Liver (tissue), 8 donors: ENCODE measurements at regions not wholly inside any gene's neighbourhood (a gene's known extent, or its start where the extent isn't known, plus 50 kb on each side); places are given as distances from the start of the nearest gene placed in this dataset.

ENCODE experiments used
- DNase-seq: peaks from one replicate; pipeline ENCODE4 v3.0.0-alpha.2; 2017; ENCODE audit warnings: low spot score
- H3K27ac ChIP-seq, 2 donors: one replicate each; pipeline ENCODE4 v1.7.0; 2013; ENCODE audit warnings: inconsistent platforms in 2 of 2, low read length in 2 of 2, control low read depth in 1 of 2, low read depth in 1 of 2, mild to moderate bottlenecking in 1 of 2
- H3K27me3 ChIP-seq, 4 donors: one replicate each; pipeline versions ENCODE4 v1.6.1 to v1.7.0; 2013; ENCODE audit warnings: low read length in 3 of 4, inconsistent platforms in 1 of 4, mild to moderate bottlenecking in 1 of 4, moderate library complexity in 1 of 4; ENCODE audit not compliant: control insufficient read depth in 4 of 4, insufficient read depth in 4 of 4
- H3K36me3 ChIP-seq, 4 donors: one replicate each; pipeline versions ENCODE4 v1.6.1 to v1.7.0; 2013; ENCODE audit warnings: low read length in 3 of 4, mild to moderate bottlenecking in 3 of 4, low read depth in 1 of 4, moderate library complexity in 1 of 4; ENCODE audit not compliant: control insufficient read depth in 4 of 4, insufficient read depth in 3 of 4
- H3K4me1 ChIP-seq, 4 donors: one replicate each; pipeline versions ENCODE4 v1.6.1 to v1.7.0; 2013; ENCODE audit warnings: low read length in 3 of 4, mild to moderate bottlenecking in 3 of 4, moderate library complexity in 1 of 4; ENCODE audit not compliant: control insufficient read depth in 4 of 4, insufficient read depth in 4 of 4
- H3K4me3 ChIP-seq, 3 donors: one replicate each; pipeline versions ENCODE4 v1.6.1 to v1.7.0; 2013; ENCODE audit warnings: low read length in 3 of 3, control low read depth in 1 of 3, low read depth in 1 of 3, mild to moderate bottlenecking in 1 of 3
- H3K9ac ChIP-seq, 2 donors: one replicate each; pipeline ENCODE4 v1.7.0; 2013; ENCODE audit warnings: low read length in 2 of 2, mild to moderate bottlenecking in 2 of 2, moderate library complexity in 2 of 2, control low read depth in 1 of 2, low read depth in 1 of 2
- H3K9me3 ChIP-seq, 4 donors: one replicate each; pipeline versions ENCODE4 v1.6.1 to v1.7.0; 2013; ENCODE audit warnings: low read length in 3 of 4; ENCODE audit not compliant: control insufficient read depth in 4 of 4
- EGR1 ChIP-seq, 2 donors: IDR thresholded peaks; 2 replicates each; pipeline ENCODE4 v1.6.1; 2016 to 2018; ENCODE audit warnings: antibody characterized with exemption in 2 of 2, low read depth in 2 of 2
- FOXA1 ChIP-seq: IDR thresholded peaks from 2 replicates; pipeline ENCODE4 v1.6.1; 2016; ENCODE audit warnings: antibody characterized with exemption
- FOXA2 ChIP-seq: IDR thresholded peaks from 2 replicates; pipeline ENCODE4 v1.6.1; 2016; ENCODE audit warnings: antibody characterized with exemption
- GABPA ChIP-seq, 2 donors: IDR thresholded peaks in 1 of 2; conservative IDR thresholded peaks in 1 of 2; 2 replicates each; pipeline ENCODE4 v1.6.1; 2016; ENCODE audit warnings: antibody characterized with exemption in 2 of 2, mild to moderate bottlenecking in 1 of 2, moderate library complexity in 1 of 2
- HNF4G ChIP-seq: IDR thresholded peaks from 2 replicates; pipeline ENCODE4 v1.6.1; 2016; ENCODE audit warnings: antibody characterized with exemption
- JUND ChIP-seq, 2 donors: IDR thresholded peaks; 2 replicates each; pipeline ENCODE4 v1.6.1; 2016; ENCODE audit warnings: antibody characterized with exemption in 2 of 2
- MAX ChIP-seq: IDR thresholded peaks from 2 replicates; pipeline ENCODE4 v1.6.1; 2016; ENCODE audit warnings: antibody characterized with exemption
- NR2F2 ChIP-seq: IDR thresholded peaks from 2 replicates; pipeline ENCODE4 v1.6.1; 2016; ENCODE audit warnings: antibody characterized with exemption
- RAD21 ChIP-seq, 2 donors: IDR thresholded peaks; 2 replicates each; pipeline ENCODE4 v1.6.1; 2016; ENCODE audit warnings: antibody characterized with exemption in 2 of 2, mild to moderate bottlenecking in 2 of 2
- RXRA ChIP-seq, 2 donors: IDR thresholded peaks; 2 replicates each; pipeline ENCODE4 v1.6.1; 2017 to 2018; ENCODE audit warnings: antibody characterized with exemption in 2 of 2, mild to moderate bottlenecking in 1 of 2
- YY1 ChIP-seq: IDR thresholded peaks from 2 replicates; pipeline ENCODE4 v1.6.1; 2016; ENCODE audit warnings: antibody characterized with exemption, mild to moderate bottlenecking
- WGBS: extraction: QIAGEN DNeasy Blood & Tissue Kit; methylation state at CpG from one replicate; pipeline ENCODE4 v1.1.7; 2013; 5-methylcytosine and 5-hydroxymethylcytosine counted together
- TF ChIP-seq, protein P1 (sequence below): IDR thresholded peaks from 2 replicates; pipeline ENCODE4 v1.6.1; 2016; ENCODE audit warnings: antibody characterized with exemption
- TF ChIP-seq, protein P2 (sequence below): fragments of 150-350 bp; IDR thresholded peaks from 2 replicates; pipeline ENCODE4 v1.5.1; 2017; ENCODE audit warnings: improper control_type of control experiment, low read depth, low read length; ENCODE audit not compliant: missing input control
- TF ChIP-seq, protein P3 (sequence below): IDR thresholded peaks from 2 replicates; pipeline ENCODE4 v1.6.1; 2016; ENCODE audit warnings: antibody characterized with exemption, mild to moderate bottlenecking
- TF ChIP-seq, protein P4 (sequence below): IDR thresholded peaks from 2 replicates; pipeline ENCODE4 v1.6.1; 2016; ENCODE audit warnings: antibody characterized with exemption
- donor health status: healthy.
- donor health status: healthy.
- donor health status: healthy.
- donor health status: healthy.
- donor health status: healthy.

GRCh38 chr2:180505203-180505602, 475.2 kb upstream of the UBE2E3 start:
- WGBS: 84% methylated on average over 1 of the region's 1 CpG
- no peaks in the 10 kb centered on the region for H3K36me3 ChIP-seq
- no peak overlapping the region for H3K9ac ChIP-seq
- no peak overlapping the region for H3K4me3 ChIP-seq
- no peak for TF ChIP-seq NR2F2
- TF ChIP-seq EGR1 (IDR thresholded peaks at IDR 0.05; ENCODE audit: low read depth in 2 of 2): no peak
- TF ChIP-seq FOXA2: no peak
- no peak for TF ChIP-seq FOXA1
- no peak for TF ChIP-seq HNF4G
- TF ChIP-seq, protein P1, sequence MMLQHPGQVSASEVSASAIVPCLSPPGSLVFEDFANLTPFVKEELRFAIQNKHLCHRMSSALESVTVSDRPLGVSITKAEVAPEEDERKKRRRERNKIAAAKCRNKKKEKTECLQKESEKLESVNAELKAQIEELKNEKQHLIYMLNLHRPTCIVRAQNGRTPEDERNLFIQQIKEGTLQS: no peak
- H3K9me3 ChIP-seq: no peaks in the 10 kb centered on the region
- H3K4me1 ChIP-seq: no peaks in the 10 kb centered on the region
- no peak for DNase-seq
- no peak overlapping the region for H3K27ac ChIP-seq
- no peaks in the 10 kb centered on the region for H3K27me3 ChIP-seq

- 77% methylated on average over 1 of the region's 1 CpG for WGBS
- no peaks in the 10 kb centered on the region for H3K27me3 ChIP-seq
- DNase-seq: no peak
- H3K4me1 ChIP-seq: no peaks in the 10 kb centered on the region
- H3K36me3 ChIP-seq: no peaks in the 10 kb centered on the region
- H3K9me3 ChIP-seq: no peaks in the 10 kb centered on the region
- no peak overlapping the region for H3K9ac ChIP-seq
- no peak overlapping the region for H3K27ac ChIP-seq
- H3K4me3 ChIP-seq: no peak overlapping the region
- TF ChIP-seq YY1 (no peak), FOXA1 (no peak), JUND (IDR thresholded peaks at IDR 0.05) (no peak), HNF4G (no peak), GABPA (IDR thresholded peaks at IDR 0.05 in 1 of 2, conservative IDR thresholded peaks at IDR 0.05 in 1 of 2) (no peak), EGR1 (IDR thresholded peaks at IDR 0.05; ENCODE audit: low read depth in 2 of 2) (no peak), MAX (no peak), RXRA (IDR thresholded peaks at IDR 0.05) (no peak), RAD21 (IDR thresholded peaks at IDR 0.05) (no peak)
- TF ChIP-seq, protein P2, sequence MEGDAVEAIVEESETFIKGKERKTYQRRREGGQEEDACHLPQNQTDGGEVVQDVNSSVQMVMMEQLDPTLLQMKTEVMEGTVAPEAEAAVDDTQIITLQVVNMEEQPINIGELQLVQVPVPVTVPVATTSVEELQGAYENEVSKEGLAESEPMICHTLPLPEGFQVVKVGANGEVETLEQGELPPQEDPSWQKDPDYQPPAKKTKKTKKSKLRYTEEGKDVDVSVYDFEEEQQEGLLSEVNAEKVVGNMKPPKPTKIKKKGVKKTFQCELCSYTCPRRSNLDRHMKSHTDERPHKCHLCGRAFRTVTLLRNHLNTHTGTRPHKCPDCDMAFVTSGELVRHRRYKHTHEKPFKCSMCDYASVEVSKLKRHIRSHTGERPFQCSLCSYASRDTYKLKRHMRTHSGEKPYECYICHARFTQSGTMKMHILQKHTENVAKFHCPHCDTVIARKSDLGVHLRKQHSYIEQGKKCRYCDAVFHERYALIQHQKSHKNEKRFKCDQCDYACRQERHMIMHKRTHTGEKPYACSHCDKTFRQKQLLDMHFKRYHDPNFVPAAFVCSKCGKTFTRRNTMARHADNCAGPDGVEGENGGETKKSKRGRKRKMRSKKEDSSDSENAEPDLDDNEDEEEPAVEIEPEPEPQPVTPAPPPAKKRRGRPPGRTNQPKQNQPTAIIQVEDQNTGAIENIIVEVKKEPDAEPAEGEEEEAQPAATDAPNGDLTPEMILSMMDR: no peak
- TF ChIP-seq, protein P3, sequence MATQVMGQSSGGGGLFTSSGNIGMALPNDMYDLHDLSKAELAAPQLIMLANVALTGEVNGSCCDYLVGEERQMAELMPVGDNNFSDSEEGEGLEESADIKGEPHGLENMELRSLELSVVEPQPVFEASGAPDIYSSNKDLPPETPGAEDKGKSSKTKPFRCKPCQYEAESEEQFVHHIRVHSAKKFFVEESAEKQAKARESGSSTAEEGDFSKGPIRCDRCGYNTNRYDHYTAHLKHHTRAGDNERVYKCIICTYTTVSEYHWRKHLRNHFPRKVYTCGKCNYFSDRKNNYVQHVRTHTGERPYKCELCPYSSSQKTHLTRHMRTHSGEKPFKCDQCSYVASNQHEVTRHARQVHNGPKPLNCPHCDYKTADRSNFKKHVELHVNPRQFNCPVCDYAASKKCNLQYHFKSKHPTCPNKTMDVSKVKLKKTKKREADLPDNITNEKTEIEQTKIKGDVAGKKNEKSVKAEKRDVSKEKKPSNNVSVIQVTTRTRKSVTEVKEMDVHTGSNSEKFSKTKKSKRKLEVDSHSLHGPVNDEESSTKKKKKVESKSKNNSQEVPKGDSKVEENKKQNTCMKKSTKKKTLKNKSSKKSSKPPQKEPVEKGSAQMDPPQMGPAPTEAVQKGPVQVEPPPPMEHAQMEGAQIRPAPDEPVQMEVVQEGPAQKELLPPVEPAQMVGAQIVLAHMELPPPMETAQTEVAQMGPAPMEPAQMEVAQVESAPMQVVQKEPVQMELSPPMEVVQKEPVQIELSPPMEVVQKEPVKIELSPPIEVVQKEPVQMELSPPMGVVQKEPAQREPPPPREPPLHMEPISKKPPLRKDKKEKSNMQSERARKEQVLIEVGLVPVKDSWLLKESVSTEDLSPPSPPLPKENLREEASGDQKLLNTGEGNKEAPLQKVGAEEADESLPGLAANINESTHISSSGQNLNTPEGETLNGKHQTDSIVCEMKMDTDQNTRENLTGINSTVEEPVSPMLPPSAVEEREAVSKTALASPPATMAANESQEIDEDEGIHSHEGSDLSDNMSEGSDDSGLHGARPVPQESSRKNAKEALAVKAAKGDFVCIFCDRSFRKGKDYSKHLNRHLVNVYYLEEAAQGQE: no peak
- TF ChIP-seq, protein P4, sequence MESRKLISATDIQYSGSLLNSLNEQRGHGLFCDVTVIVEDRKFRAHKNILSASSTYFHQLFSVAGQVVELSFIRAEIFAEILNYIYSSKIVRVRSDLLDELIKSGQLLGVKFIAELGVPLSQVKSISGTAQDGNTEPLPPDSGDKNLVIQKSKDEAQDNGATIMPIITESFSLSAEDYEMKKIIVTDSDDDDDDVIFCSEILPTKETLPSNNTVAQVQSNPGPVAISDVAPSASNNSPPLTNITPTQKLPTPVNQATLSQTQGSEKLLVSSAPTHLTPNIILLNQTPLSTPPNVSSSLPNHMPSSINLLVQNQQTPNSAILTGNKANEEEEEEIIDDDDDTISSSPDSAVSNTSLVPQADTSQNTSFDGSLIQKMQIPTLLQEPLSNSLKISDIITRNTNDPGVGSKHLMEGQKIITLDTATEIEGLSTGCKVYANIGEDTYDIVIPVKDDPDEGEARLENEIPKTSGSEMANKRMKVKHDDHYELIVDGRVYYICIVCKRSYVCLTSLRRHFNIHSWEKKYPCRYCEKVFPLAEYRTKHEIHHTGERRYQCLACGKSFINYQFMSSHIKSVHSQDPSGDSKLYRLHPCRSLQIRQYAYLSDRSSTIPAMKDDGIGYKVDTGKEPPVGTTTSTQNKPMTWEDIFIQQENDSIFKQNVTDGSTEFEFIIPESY: no peak
Measured at GRCh38 chr2:180497621-180498152, 482.7 kb upstream of the UBE2E3 start.
